ENCODE measurements at regions not wholly inside any gene's neighbourhood (a gene's known extent, or its start where the extent isn't known, plus 50 kb on each side); places are given as distances from the start of the nearest gene placed in this dataset.
"Not testable (repeated sequence)": the region's sequence is repeated elsewhere in the genome, so short reads cannot be mapped to it uniquely, and the experiment has no call there.

DNA sequence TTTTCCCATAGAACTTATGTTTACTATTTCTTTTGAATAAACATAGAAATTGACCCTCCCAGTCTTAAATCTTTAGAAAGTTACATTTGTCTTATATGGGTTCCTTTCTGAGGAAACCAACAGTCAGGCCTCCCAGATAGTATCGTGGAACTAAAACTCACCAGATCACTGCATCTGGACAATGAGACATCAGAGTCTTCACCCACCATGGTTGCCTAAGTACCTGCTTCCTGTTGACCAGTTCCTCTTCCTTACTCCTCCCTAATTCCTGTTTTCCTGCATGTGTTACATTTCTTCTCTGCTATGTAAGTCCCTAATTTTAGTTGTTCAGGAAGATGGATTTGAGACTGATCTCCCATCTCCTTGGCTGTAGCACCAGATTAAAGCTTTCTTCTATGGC lies 462.2 kb downstream of the DIRAS2 start:
- Histone ChIP-seq H3K9ac (ENCODE audit: low read depth in 1 of 3, low read length in 3 of 3) (no peak overlapping the region), H3K36me3 (ENCODE audit: control insufficient read depth in 3 of 3, insufficient read depth in 3 of 3, low read length in 3 of 3) (no peaks in the 10 kb centered on the region), H3K4me3 (ENCODE audit: low read length in 3 of 3) (no peak overlapping the region), H3K4me1 (ENCODE audit: control insufficient read depth in 3 of 3, insufficient read depth in 3 of 3, low read length in 3 of 3) (no peaks in the 10 kb centered on the region), H3K9me3 (ENCODE audit: control insufficient read depth in 3 of 3, low read length in 3 of 3) (no peaks in the 10 kb centered on the region), H3K27me3 (ENCODE audit: control insufficient read depth in 3 of 3, insufficient read depth in 3 of 3, low read length in 3 of 3) (no peaks in the 10 kb centered on the region), H3K27ac (ENCODE audit: low read depth, low read length) (no peak overlapping the region)

- Histone ChIP-seq H3K4me3 (ENCODE audit: low read length in 3 of 3) (no peak overlapping the region), H3K27me3 (ENCODE audit: control insufficient read depth in 3 of 3, insufficient read depth in 3 of 3, low read length in 3 of 3) (no peaks in the 10 kb centered on the region), H3K27ac (ENCODE audit: low read depth, low read length) (no peak overlapping the region)
Measured at GRCh38 chr9:90188656-90189055, 454.0 kb downstream of the DIRAS2 start.

DNA sequence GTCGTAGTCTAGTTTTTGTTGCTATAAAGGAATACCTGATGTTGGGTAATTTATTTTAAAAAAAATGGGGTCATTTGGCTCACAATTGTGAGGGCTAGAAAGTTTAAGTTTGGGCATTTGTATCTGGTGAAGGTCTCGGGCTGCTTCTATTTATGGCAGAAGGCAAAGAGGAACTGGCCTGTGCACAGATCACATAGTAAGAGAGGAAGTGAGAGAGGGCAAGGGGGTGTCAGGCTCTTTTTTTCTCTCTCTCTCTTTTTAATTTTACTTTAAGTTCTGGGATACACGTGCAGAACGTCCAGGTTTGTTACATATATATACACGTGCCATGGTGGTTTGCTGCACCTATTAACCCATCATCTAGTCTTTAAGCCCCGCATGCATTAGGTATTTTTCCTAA lies 453.3 kb downstream of the DIRAS2 start:
- Histone ChIP-seq H3K4me3 (ENCODE audit: low read length in 3 of 3) (no peak overlapping the region), H3K27me3 (ENCODE audit: control insufficient read depth in 3 of 3, insufficient read depth in 3 of 3, low read length in 3 of 3) (no peaks in the 10 kb centered on the region), H3K4me1 (ENCODE audit: control insufficient read depth in 3 of 3, insufficient read depth in 3 of 3, low read length in 3 of 3) (no peaks in the 10 kb centered on the region)

More at GRCh38 chr9:90188656-90189055, 454.0 kb downstream of the DIRAS2 start:
- Histone ChIP-seq H3K9ac (ENCODE audit: low read depth in 1 of 3, low read length in 3 of 3) (no peak overlapping the region), H3K36me3 (ENCODE audit: control insufficient read depth in 3 of 3, insufficient read depth in 3 of 3, low read length in 3 of 3) (no peaks in the 10 kb centered on the region), H3K9me3 (ENCODE audit: control insufficient read depth in 3 of 3, low read length in 3 of 3) (no peaks in the 10 kb centered on the region), H3K4me1 (ENCODE audit: control insufficient read depth in 3 of 3, insufficient read depth in 3 of 3, low read length in 3 of 3) (no peaks in the 10 kb centered on the region)

GRCh38 chr9:90192465-90192864 lies 450.2 kb downstream of the DIRAS2 start:
- H3K36me3 ChIP-seq (ENCODE audit: control insufficient read depth in 3 of 3, insufficient read depth in 3 of 3, low read length in 3 of 3); H3K27me3 ChIP-seq (ENCODE audit: control insufficient read depth in 3 of 3, insufficient read depth in 3 of 3, low read length in 3 of 3): not testable (repeated sequence)

More for the DNA sequence above, 453.3 kb downstream of the DIRAS2 start:
- no peak overlapping the region for H3K27ac ChIP-seq (ENCODE audit: low read depth, low read length)
- H3K9ac ChIP-seq (ENCODE audit: low read depth in 1 of 3, low read length in 3 of 3): no peak overlapping the region
- no peaks in the 10 kb centered on the region for H3K36me3 ChIP-seq (ENCODE audit: control insufficient read depth in 3 of 3, insufficient read depth in 3 of 3, low read length in 3 of 3)
- no peaks in the 10 kb centered on the region for H3K9me3 ChIP-seq (ENCODE audit: control insufficient read depth in 3 of 3, low read length in 3 of 3)

DNA sequence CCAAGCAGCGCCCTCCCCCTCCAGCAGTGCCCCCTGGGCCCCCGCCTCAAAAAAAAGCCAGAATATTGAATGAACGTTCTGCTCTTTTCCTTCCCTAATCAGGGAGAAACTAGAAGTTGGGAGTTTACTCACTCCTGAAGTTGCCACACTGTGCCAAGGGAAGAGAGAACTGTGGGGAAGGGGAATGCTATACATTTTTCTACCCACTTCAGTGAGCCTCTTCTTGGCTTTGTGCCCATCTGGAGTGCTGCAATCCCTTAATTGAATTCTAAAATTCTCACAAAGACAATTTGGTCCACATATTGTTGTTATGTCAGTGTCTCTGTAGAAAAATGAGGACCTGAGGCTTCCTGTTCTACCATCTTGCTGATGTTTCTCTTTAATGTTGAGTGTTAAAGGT lies 443.7 kb downstream of the DIRAS2 start:
- no peaks in the 10 kb centered on the region for H3K9me3 ChIP-seq (ENCODE audit: control insufficient read depth in 3 of 3, low read length in 3 of 3)
- no peaks in the 10 kb centered on the region for H3K36me3 ChIP-seq (ENCODE audit: control insufficient read depth in 3 of 3, insufficient read depth in 3 of 3, low read length in 3 of 3)
- H3K9ac ChIP-seq (ENCODE audit: low read depth in 1 of 3, low read length in 3 of 3): no peak overlapping the region
- H3K27ac ChIP-seq (ENCODE audit: low read depth, low read length): no peak overlapping the region
- H3K27me3 ChIP-seq (ENCODE audit: control insufficient read depth in 3 of 3, insufficient read depth in 3 of 3, low read length in 3 of 3): peaks cover 0 to 10% (median 3%) of the 10 kb centered on the region in 3 donors
- no peak overlapping the region for H3K4me3 ChIP-seq (ENCODE audit: low read length in 3 of 3)
- no peaks in the 10 kb centered on the region for H3K4me1 ChIP-seq (ENCODE audit: control insufficient read depth in 3 of 3, insufficient read depth in 3 of 3, low read length in 3 of 3)

More at GRCh38 chr9:90192465-90192864, 450.2 kb downstream of the DIRAS2 start:
- H3K9ac ChIP-seq (ENCODE audit: low read depth in 1 of 3, low read length in 3 of 3); H3K4me1 ChIP-seq (ENCODE audit: control insufficient read depth in 3 of 3, insufficient read depth in 3 of 3, low read length in 3 of 3); H3K27ac ChIP-seq (ENCODE audit: low read depth, low read length); H3K4me3 ChIP-seq (ENCODE audit: low read length in 3 of 3); H3K9me3 ChIP-seq (ENCODE audit: control insufficient read depth in 3 of 3, low read length in 3 of 3): not testable (repeated sequence)

GRCh38 chr9:90201766-90202165 lies 440.9 kb downstream of the DIRAS2 start:
- H3K4me1 ChIP-seq (ENCODE audit: control insufficient read depth in 3 of 3, insufficient read depth in 3 of 3, low read length in 3 of 3): no peaks in the 10 kb centered on the region
- no peak overlapping the region for H3K27ac ChIP-seq (ENCODE audit: low read depth, low read length)
- H3K9me3 ChIP-seq (ENCODE audit: control insufficient read depth in 3 of 3, low read length in 3 of 3): no peaks in the 10 kb centered on the region
- H3K27me3 ChIP-seq (ENCODE audit: control insufficient read depth in 3 of 3, insufficient read depth in 3 of 3, low read length in 3 of 3): peaks cover 2 to 15% (median 5%) of the 10 kb centered on the region in 3 donors
- H3K4me3 ChIP-seq (ENCODE audit: low read length in 3 of 3): no peak overlapping the region
- no peak overlapping the region for H3K9ac ChIP-seq (ENCODE audit: low read depth in 1 of 3, low read length in 3 of 3)
- H3K36me3 ChIP-seq (ENCODE audit: control insufficient read depth in 3 of 3, insufficient read depth in 3 of 3, low read length in 3 of 3): no peaks in the 10 kb centered on the region

- H3K9ac ChIP-seq (ENCODE audit: low read depth in 1 of 3, low read length in 3 of 3): no peak overlapping the region
- no peaks in the 10 kb centered on the region for H3K4me1 ChIP-seq (ENCODE audit: control insufficient read depth in 3 of 3, insufficient read depth in 3 of 3, low read length in 3 of 3)
- no peak overlapping the region for H3K27ac ChIP-seq (ENCODE audit: low read depth, low read length)
- peaks cover 2 to 15% (median 5%) of the 10 kb centered on the region in 3 donors for H3K27me3 ChIP-seq (ENCODE audit: control insufficient read depth in 3 of 3, insufficient read depth in 3 of 3, low read length in 3 of 3)
- H3K4me3 ChIP-seq (ENCODE audit: low read length in 3 of 3): no peak overlapping the region
- H3K9me3 ChIP-seq (ENCODE audit: control insufficient read depth in 3 of 3, low read length in 3 of 3): peaks cover 0 to 3% (median 0%) of the 10 kb centered on the region in 3 donors
- no peaks in the 10 kb centered on the region for H3K36me3 ChIP-seq (ENCODE audit: control insufficient read depth in 3 of 3, insufficient read depth in 3 of 3, low read length in 3 of 3)
Measured at GRCh38 chr9:90204128-90204831, 438.3 kb downstream of the DIRAS2 start.

DNA sequence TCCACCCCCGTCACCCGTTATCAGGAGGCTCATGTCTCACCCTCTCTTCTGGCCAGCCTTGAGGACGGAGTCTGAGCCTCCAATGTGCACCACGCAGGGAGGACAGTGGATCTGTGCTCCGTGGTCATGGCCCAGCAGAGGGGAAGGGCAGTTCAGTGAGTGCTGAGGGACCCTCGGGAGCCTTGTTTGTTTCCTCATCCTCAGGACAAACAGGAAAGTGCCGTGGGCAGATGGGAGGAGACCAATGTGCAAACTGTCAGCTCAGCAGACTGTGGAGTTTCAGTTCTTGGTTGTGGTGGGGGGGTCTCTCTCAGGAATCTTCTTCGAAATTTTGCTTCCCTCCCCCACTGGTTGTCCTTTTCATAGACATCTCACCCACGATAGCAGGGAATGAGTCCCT lies 429.6 kb downstream of the DIRAS2 start:
- H3K4me1 ChIP-seq (ENCODE audit: control insufficient read depth in 3 of 3, insufficient read depth in 3 of 3, low read length in 3 of 3): not testable (repeated sequence)

DNA sequence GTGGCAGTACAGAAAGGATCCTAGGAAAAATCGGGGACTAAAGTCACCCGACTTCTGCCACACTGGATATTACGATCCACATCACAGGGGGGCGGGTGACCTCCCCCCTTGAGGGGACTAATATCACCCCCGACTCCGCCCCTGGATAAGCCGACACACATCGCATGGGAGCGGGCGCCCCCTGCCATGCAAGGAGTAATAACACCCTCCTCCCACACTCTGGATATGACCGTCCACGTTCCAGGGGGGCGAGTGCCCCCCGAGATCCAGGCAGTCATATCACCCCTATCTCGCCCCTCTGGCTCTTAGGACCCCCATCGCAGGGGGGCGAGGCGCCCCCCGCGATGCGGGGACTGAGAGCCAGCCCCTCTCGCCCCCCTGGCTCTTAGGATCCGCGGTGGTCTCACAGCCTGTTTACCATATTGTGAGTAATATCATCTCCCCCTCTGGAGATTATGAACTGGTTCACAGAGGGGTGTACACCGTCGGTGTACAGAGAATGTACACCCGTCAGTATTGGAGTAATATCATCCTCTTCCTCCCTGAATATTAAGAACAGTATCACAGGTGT lies 423.0 kb downstream of the DIRAS2 start:
- peaks cover 0 to 8% (median 0%) of the 10 kb centered on the region in 3 donors for H3K27me3 ChIP-seq (ENCODE audit: control insufficient read depth in 3 of 3, insufficient read depth in 3 of 3, low read length in 3 of 3)
- no peak overlapping the region for H3K4me3 ChIP-seq (ENCODE audit: low read length in 3 of 3)
- H3K9me3 ChIP-seq (ENCODE audit: control insufficient read depth in 3 of 3, low read length in 3 of 3): no peaks in the 10 kb centered on the region
- no peak overlapping the region for H3K9ac ChIP-seq (ENCODE audit: low read depth in 1 of 3, low read length in 3 of 3)
- H3K4me1 ChIP-seq (ENCODE audit: control insufficient read depth in 3 of 3, insufficient read depth in 3 of 3, low read length in 3 of 3): no peaks in the 10 kb centered on the region
- no peak overlapping the region for H3K27ac ChIP-seq (ENCODE audit: low read depth, low read length)
- H3K36me3 ChIP-seq (ENCODE audit: control insufficient read depth in 3 of 3, insufficient read depth in 3 of 3, low read length in 3 of 3): no peaks in the 10 kb centered on the region

More for the DNA sequence above, 429.6 kb downstream of the DIRAS2 start:
- not testable (repeated sequence) for H3K27me3 ChIP-seq (ENCODE audit: control insufficient read depth in 3 of 3, insufficient read depth in 3 of 3, low read length in 3 of 3); H3K36me3 ChIP-seq (ENCODE audit: control insufficient read depth in 3 of 3, insufficient read depth in 3 of 3, low read length in 3 of 3); H3K9me3 ChIP-seq (ENCODE audit: control insufficient read depth in 3 of 3, low read length in 3 of 3); H3K27ac ChIP-seq (ENCODE audit: low read depth, low read length); H3K4me3 ChIP-seq (ENCODE audit: low read length in 3 of 3); H3K9ac ChIP-seq (ENCODE audit: low read depth in 1 of 3, low read length in 3 of 3)

DNA sequence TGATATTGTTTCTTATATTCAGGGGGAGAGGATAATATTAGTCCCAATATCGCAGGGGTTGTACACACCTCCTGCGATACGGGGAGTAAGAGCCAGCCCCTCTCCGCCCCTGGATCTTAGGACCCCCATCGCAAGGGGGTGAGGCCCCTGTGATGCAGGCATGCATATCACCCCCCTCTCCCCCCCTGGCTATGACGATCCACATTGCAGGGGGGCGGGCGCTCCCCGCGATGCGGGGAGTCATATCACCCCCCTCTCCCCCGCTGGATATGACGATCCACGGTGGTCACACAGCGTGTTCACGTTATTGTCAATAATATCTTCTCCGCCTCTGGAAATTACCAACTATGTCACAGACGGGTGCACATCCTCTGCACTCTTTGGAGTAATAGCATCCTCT lies 420.7 kb downstream of the DIRAS2 start:
- not testable (repeated sequence) for H3K9me3 ChIP-seq (ENCODE audit: control insufficient read depth in 3 of 3, low read length in 3 of 3); H3K4me3 ChIP-seq (ENCODE audit: low read length in 3 of 3); H3K27ac ChIP-seq (ENCODE audit: low read depth, low read length); H3K4me1 ChIP-seq (ENCODE audit: control insufficient read depth in 3 of 3, insufficient read depth in 3 of 3, low read length in 3 of 3); H3K9ac ChIP-seq (ENCODE audit: low read depth in 1 of 3, low read length in 3 of 3); H3K27me3 ChIP-seq (ENCODE audit: control insufficient read depth in 3 of 3, insufficient read depth in 3 of 3, low read length in 3 of 3); H3K36me3 ChIP-seq (ENCODE audit: control insufficient read depth in 3 of 3, insufficient read depth in 3 of 3, low read length in 3 of 3)

Data from skeletal muscle tissue (tissue), 3 donors.